Erythroblast (primary cell): ENCODE measurements at regions not wholly inside any gene's neighbourhood (a gene's known extent, or its start where the extent isn't known, plus 50 kb on each side); places are given as distances from the start of the nearest gene placed in this dataset.
A peak's percentile ranks its signal among the peaks of the same experiment; 100 is the strongest.

Experiments
- DNase-seq, 2 experiments: peaks; one replicate each; lab custom pipeline; 2025; lab: John Stamatoyannopoulos, UW
- GATA1 ChIP-seq: IDR thresholded peaks from 2 replicates; pipeline ENCODE4 v1.6.1; 2011; ENCODE audit warnings: low read depth, mild to moderate bottlenecking, control low read depth, low read length, moderate library complexity
- POLR2A ChIP-seq: IDR thresholded peaks from 2 replicates; pipeline ENCODE4 v1.6.1; 2011; ENCODE audit warnings: mild to moderate bottlenecking, low read length

- no peak for DNase-seq
- TF ChIP-seq POLR2A (no peak), GATA1 (no peak)
Measured at GRCh38 chr6:23262864-23263263, 693.5 kb downstream of the HDGFL1 start.

GRCh38 chr6:23265270-23265669, 695.9 kb downstream of the HDGFL1 start:
- DNase-seq: no peak
- TF ChIP-seq GATA1 (no peak), POLR2A (no peak)

DNA sequence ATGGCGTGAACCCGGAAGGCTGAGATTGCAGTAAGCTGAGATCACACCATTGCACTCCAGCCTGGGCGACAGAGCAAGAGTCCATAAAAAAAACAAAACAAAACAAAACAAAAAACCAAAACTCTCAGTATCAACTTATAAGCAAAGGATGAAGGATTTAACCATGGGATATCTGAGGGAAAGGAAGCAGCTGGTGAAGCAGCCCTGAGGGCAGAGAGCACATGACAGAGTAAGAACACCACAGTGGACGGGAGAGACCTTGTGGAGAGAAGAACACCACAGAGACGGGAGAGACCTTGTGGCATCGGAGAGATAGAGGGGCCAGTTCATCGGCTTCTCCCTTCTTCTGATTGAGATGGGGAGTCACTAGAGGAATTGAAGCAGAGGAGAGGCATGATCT, 697.2 kb downstream of the HDGFL1 start:
- DNase-seq: no peak
- TF ChIP-seq POLR2A: no peak
- TF ChIP-seq GATA1: no peak

DNA sequence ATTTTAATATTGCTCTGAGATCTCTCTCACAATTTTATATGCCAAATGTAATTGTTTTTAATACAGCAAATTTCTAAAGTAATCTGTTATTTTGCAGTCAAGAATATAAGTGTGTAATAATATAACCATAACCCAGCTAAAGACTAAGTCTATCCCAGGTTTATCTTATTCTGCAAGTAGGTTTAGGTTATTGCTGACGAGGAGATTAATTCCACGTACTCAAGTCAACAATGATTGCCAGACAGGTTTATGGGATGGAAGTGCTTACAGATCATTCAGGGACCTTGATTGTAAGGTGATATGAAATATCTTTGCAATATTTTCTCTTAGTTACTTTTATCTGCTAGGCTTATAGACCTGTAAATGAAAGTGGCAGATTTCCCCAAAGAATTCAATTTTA, 698.3 kb downstream of the HDGFL1 start:
- no peak for DNase-seq
- TF ChIP-seq POLR2A: no peak
- TF ChIP-seq GATA1: no peak

DNA sequence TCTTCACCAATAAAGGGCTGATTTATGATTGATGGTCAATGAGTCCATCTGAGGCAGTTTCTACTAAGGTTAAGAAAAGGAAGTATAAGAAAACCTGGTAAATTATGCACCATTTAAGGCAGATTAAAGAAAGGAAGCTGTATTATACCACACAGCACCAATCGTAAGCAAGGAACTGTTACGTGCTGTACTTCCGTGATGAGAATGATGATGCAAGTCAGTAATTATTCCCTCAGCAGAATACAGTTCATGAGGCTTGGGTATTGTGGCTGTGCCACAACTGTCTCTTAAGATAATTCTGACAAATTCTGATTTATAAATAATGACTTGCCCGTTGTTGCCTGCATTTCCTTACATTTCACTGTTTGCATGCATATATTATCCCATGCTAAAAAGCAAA, 699.0 kb downstream of the HDGFL1 start:
- TF ChIP-seq POLR2A: no peak
- no peak for TF ChIP-seq GATA1
- no peak for DNase-seq

GRCh38 chr6:23269436-23269835, 700.1 kb downstream of the HDGFL1 start:
- TF ChIP-seq GATA1 (no peak), POLR2A (no peak)
- DNase-seq: no peak

DNA sequence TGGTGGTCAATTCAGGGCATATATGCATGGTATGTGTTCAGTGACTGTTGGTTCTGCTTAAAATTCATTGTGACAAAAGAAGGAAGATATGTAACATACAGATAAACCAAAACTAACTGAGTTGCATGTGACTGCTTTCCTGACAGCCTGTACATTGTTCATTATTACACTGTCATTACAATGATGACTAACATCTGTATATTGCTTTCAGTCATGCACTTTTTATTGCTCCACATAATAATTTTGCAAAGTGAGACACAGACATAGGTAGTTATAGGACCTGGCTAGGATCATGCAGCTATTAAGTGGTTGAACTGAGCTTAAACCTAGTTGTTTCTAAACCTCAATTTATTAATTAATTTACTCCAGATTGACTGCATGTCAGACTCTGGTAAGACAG, 703.2 kb downstream of the HDGFL1 start:
- TF ChIP-seq GATA1 (no peak), POLR2A (no peak)
- peak in 1 of 2 experiments; percentile 46 for DNase-seq

- no peak for TF ChIP-seq GATA1
- no peak for TF ChIP-seq POLR2A
- DNase-seq: no peak
Measured at GRCh38 chr6:23277521-23278179, 708.3 kb downstream of the HDGFL1 start.

- DNase-seq: no peak
- TF ChIP-seq GATA1 (no peak), POLR2A (no peak)
Measured at GRCh38 chr6:23278180-23278532, 708.8 kb downstream of the HDGFL1 start.

GRCh38 chr6:23280437-23280836, 711.1 kb downstream of the HDGFL1 start:
- TF ChIP-seq GATA1 (no peak), POLR2A (no peak)
- no peak for DNase-seq

GRCh38 chr6:23282252-23283021, 713.1 kb downstream of the HDGFL1 start:
- TF ChIP-seq GATA1 (no peak), POLR2A (no peak)

GRCh38 chr6:23293653-23294052, 724.3 kb downstream of the HDGFL1 start:
- TF ChIP-seq POLR2A: no peak
- TF ChIP-seq GATA1: no peak
- no peak for DNase-seq

More at GRCh38 chr6:23282252-23283021, 713.1 kb downstream of the HDGFL1 start:
- no peak for DNase-seq

- no peak for DNase-seq
Measured at GRCh38 chr6:23301556-23301955, 732.2 kb downstream of the HDGFL1 start.

GRCh38 chr6:23302514-23302913, 733.1 kb downstream of the HDGFL1 start:
- TF ChIP-seq GATA1 (no peak), POLR2A (no peak)
- DNase-seq: no peak

More at GRCh38 chr6:23301556-23301955, 732.2 kb downstream of the HDGFL1 start:
- TF ChIP-seq GATA1: no peak
- no peak for TF ChIP-seq POLR2A

DNA sequence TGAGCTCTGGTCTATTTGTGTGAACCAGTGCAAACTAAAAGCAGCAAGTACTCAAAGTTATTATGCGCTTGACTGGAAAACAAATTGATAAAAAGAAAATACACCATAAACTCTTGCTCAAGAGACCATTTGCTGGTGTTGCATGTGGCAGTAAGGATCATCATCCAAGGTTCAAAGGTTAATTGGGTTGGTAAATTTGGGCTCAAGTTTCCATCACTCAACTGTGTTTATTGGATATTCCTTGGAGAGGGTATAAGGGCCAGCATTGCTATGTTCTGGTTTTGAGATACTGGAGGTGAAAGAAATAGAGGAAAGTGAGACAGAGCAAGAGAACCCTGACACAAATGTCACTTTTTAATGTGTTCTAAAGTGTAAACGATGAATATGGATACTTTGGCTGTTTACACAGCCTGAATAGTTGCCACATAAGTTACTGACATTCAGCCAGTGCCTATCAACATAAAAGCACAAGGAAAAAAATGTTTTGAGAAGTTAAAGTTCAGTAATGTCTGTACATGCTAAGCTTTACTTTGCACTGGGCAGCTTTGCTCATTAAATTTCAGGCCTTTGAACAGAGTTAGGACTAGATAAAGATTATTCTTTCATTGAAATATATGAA, 736.1 kb downstream of the HDGFL1 start:
- TF ChIP-seq GATA1 (no peak), POLR2A (no peak)
- DNase-seq: no peak
